ENCODE measurements at regions not wholly inside any gene's neighbourhood (a gene's known extent, or its start where the extent isn't known, plus 50 kb on each side); places are given as distances from the start of the nearest gene placed in this dataset.

GRCh38 chr1:87239997-87240605 lies 88.6 kb upstream of the LMO4 start:
- no peak overlapping the region for H3K4me3 Mint-ChIP-seq
- H3K27me3 Mint-ChIP-seq (ENCODE audit: low read depth) = peaks cover 7% of the 10 kb centered on the region
- no peaks in the 10 kb centered on the region for H3K9me3 Mint-ChIP-seq
- no peaks in the 10 kb centered on the region for H3K4me1 Mint-ChIP-seq (ENCODE audit: low read depth)
- DNase-seq (no peak), ATAC-seq (replicated peaks in 1 of 2) (no peak)
- H3K27ac Mint-ChIP-seq = no peak overlapping the region
- no peaks in the 10 kb centered on the region for H3K36me3 Mint-ChIP-seq (ENCODE audit: insufficient read depth in 2 of 2)

- Mint-ChIP-seq H3K4me3 (no peak overlapping the region), H3K27ac (no peak overlapping the region), H3K9me3 (no peaks in the 10 kb centered on the region), H3K27me3 (ENCODE audit: low read depth) (peaks cover 7% of the 10 kb centered on the region), H3K36me3 (ENCODE audit: insufficient read depth in 2 of 2) (no peaks in the 10 kb centered on the region), H3K4me1 (ENCODE audit: low read depth) (no peaks in the 10 kb centered on the region)
- ATAC-seq (replicated peaks in 1 of 2) = no peak
- DNase-seq = no peak
These were observed 87.9 kb upstream of the LMO4 start for GRCh38 chr1:87240661-87241285.

- Mint-ChIP-seq H3K9me3 (peaks cover 0 to 1% of the 10 kb centered on the region in 2 donors), H3K27ac (no peak overlapping the region), H3K27me3 (ENCODE audit: low read depth) (peaks cover 11% of the 10 kb centered on the region), H3K4me3 (no peak overlapping the region), H3K4me1 (ENCODE audit: low read depth) (no peaks in the 10 kb centered on the region), H3K36me3 (ENCODE audit: insufficient read depth in 2 of 2) (no peaks in the 10 kb centered on the region)
- ATAC-seq (replicated peaks in 1 of 2) (no peak), DNase-seq (no peak)
These were observed 86.1 kb upstream of the LMO4 start for GRCh38 chr1:87242445-87243185.

- no peak overlapping the region for H3K27ac Mint-ChIP-seq
- H3K36me3 Mint-ChIP-seq (ENCODE audit: insufficient read depth in 2 of 2) = no peaks in the 10 kb centered on the region
- H3K4me1 Mint-ChIP-seq (ENCODE audit: low read depth) = no peaks in the 10 kb centered on the region
- ATAC-seq (replicated peaks in 1 of 2) (no peak), DNase-seq (no peak)
- H3K9me3 Mint-ChIP-seq = peaks cover 0 to 1% of the 10 kb centered on the region in 2 donors
- H3K4me3 Mint-ChIP-seq = no peak overlapping the region
- peaks cover 12% of the 10 kb centered on the region for H3K27me3 Mint-ChIP-seq (ENCODE audit: low read depth)
These were observed 85.1 kb upstream of the LMO4 start for GRCh38 chr1:87243573-87243972.

GRCh38 chr1:87246436-87246835 lies 82.2 kb upstream of the LMO4 start:
- no peaks in the 10 kb centered on the region for H3K36me3 Mint-ChIP-seq (ENCODE audit: insufficient read depth in 2 of 2)
- no peaks in the 10 kb centered on the region for H3K4me1 Mint-ChIP-seq (ENCODE audit: low read depth)
- ATAC-seq (replicated peaks in 1 of 2) (no peak), DNase-seq (no peak)
- H3K4me3 Mint-ChIP-seq = no peak overlapping the region
- no peak overlapping the region for H3K27ac Mint-ChIP-seq
- H3K27me3 Mint-ChIP-seq (ENCODE audit: low read depth) = peaks cover 28% of the 10 kb centered on the region
- peaks cover 0 to 4% of the 10 kb centered on the region in 2 donors for H3K9me3 Mint-ChIP-seq

- no peaks in the 10 kb centered on the region for H3K4me1 Mint-ChIP-seq (ENCODE audit: low read depth)
- no peaks in the 10 kb centered on the region for H3K36me3 Mint-ChIP-seq (ENCODE audit: insufficient read depth in 2 of 2)
- H3K4me3 Mint-ChIP-seq = no peak overlapping the region
- no peak for ATAC-seq (replicated peaks in 1 of 2)
- H3K9me3 Mint-ChIP-seq = peaks cover 0 to 8% of the 10 kb centered on the region in 2 donors
- H3K27ac Mint-ChIP-seq = no peak overlapping the region
- H3K27me3 Mint-ChIP-seq (ENCODE audit: low read depth) = peaks cover 53% of the 10 kb centered on the region
- no peak for DNase-seq
These were observed 78.9 kb upstream of the LMO4 start for GRCh38 chr1:87249803-87250202.

- peaks cover 54% of the 10 kb centered on the region for H3K27me3 Mint-ChIP-seq (ENCODE audit: low read depth)
- no peak overlapping the region for H3K27ac Mint-ChIP-seq
- peaks cover 0 to 8% of the 10 kb centered on the region in 2 donors for H3K9me3 Mint-ChIP-seq
- ATAC-seq (replicated peaks in 1 of 2) = no peak
- DNase-seq = no peak
- H3K4me3 Mint-ChIP-seq = no peak overlapping the region
- H3K4me1 Mint-ChIP-seq (ENCODE audit: low read depth) = no peaks in the 10 kb centered on the region
- H3K36me3 Mint-ChIP-seq (ENCODE audit: insufficient read depth in 2 of 2) = no peaks in the 10 kb centered on the region
These were observed 78.3 kb upstream of the LMO4 start for GRCh38 chr1:87250336-87250735.

GRCh38 chr1:87252406-87252805 lies 76.3 kb upstream of the LMO4 start:
- ATAC-seq (replicated peaks in 1 of 2) (no peak), DNase-seq (no peak)
- Mint-ChIP-seq H3K9me3 (peaks cover 0 to 8% of the 10 kb centered on the region in 2 donors), H3K27ac (no peak overlapping the region), H3K4me3 (no peak overlapping the region), H3K36me3 (ENCODE audit: insufficient read depth in 2 of 2) (no peaks in the 10 kb centered on the region), H3K27me3 (ENCODE audit: low read depth) (peaks cover 57% of the 10 kb centered on the region), H3K4me1 (ENCODE audit: low read depth) (no peaks in the 10 kb centered on the region)

- Mint-ChIP-seq H3K27ac (no peak overlapping the region), H3K27me3 (ENCODE audit: low read depth) (peaks cover 5% of the 10 kb centered on the region)
These were observed 66.0 kb upstream of the LMO4 start for GRCh38 chr1:87262688-87263087.

GRCh38 chr1:87263281-87263680 lies 65.4 kb upstream of the LMO4 start:
- ATAC-seq (replicated peaks in 1 of 2) (no peak), DNase-seq (no peak)
- peaks cover 11% of the 10 kb centered on the region for H3K27me3 Mint-ChIP-seq (ENCODE audit: low read depth)
- H3K27ac Mint-ChIP-seq = no peak overlapping the region
- H3K36me3 Mint-ChIP-seq (ENCODE audit: insufficient read depth in 2 of 2) = no peaks in the 10 kb centered on the region
- no peaks in the 10 kb centered on the region for H3K4me1 Mint-ChIP-seq (ENCODE audit: low read depth)
- H3K4me3 Mint-ChIP-seq = no peak overlapping the region
- H3K9me3 Mint-ChIP-seq = no peaks in the 10 kb centered on the region

More at GRCh38 chr1:87262688-87263087, 66.0 kb upstream of the LMO4 start:
- Mint-ChIP-seq H3K36me3 (ENCODE audit: insufficient read depth in 2 of 2) (no peaks in the 10 kb centered on the region), H3K4me3 (no peak overlapping the region), H3K9me3 (no peaks in the 10 kb centered on the region), H3K4me1 (ENCODE audit: low read depth) (no peaks in the 10 kb centered on the region)
- no peak for DNase-seq
- no peak for ATAC-seq (replicated peaks in 1 of 2)

GRCh38 chr1:87263785-87264184 lies 64.9 kb upstream of the LMO4 start:
- DNase-seq = no peak
- Mint-ChIP-seq H3K27me3 (ENCODE audit: low read depth) (peaks cover 13% of the 10 kb centered on the region), H3K27ac (no peak overlapping the region), H3K4me1 (ENCODE audit: low read depth) (no peaks in the 10 kb centered on the region), H3K36me3 (ENCODE audit: insufficient read depth in 2 of 2) (no peaks in the 10 kb centered on the region), H3K9me3 (no peaks in the 10 kb centered on the region), H3K4me3 (no peak overlapping the region)
- ATAC-seq (replicated peaks in 1 of 2) = no peak

- DNase-seq (no peak), ATAC-seq (replicated peaks in 1 of 2) (no peak)
- H3K27me3 Mint-ChIP-seq (ENCODE audit: low read depth) = peaks cover 13% of the 10 kb centered on the region
- H3K36me3 Mint-ChIP-seq (ENCODE audit: insufficient read depth in 2 of 2) = no peaks in the 10 kb centered on the region
- H3K9me3 Mint-ChIP-seq = no peaks in the 10 kb centered on the region
- no peaks in the 10 kb centered on the region for H3K4me1 Mint-ChIP-seq (ENCODE audit: low read depth)
- no peak overlapping the region for H3K27ac Mint-ChIP-seq
- H3K4me3 Mint-ChIP-seq = no peak overlapping the region
These were observed 63.7 kb upstream of the LMO4 start for GRCh38 chr1:87264976-87265375.

- no peaks in the 10 kb centered on the region for H3K9me3 Mint-ChIP-seq
- no peaks in the 10 kb centered on the region for H3K36me3 Mint-ChIP-seq (ENCODE audit: insufficient read depth in 2 of 2)
- no peak overlapping the region for H3K27ac Mint-ChIP-seq
These were observed 62.9 kb upstream of the LMO4 start for GRCh38 chr1:87265786-87266185.

More at GRCh38 chr1:87265786-87266185, 62.9 kb upstream of the LMO4 start:
- no peak for ATAC-seq (replicated peaks in 1 of 2)
- DNase-seq = no peak
- Mint-ChIP-seq H3K4me3 (no peak overlapping the region), H3K27me3 (ENCODE audit: low read depth) (peaks cover 18% of the 10 kb centered on the region), H3K4me1 (ENCODE audit: low read depth) (no peaks in the 10 kb centered on the region)

All from activated T-cell treated with anti-CD3 and anti-CD28 coated beads, Interleukin-2, amount 50 U/mL, for 72 hours (primary cell).